Body of pancreas (tissue), 4 donors: ENCODE measurements at regions not wholly inside any gene's neighbourhood (a gene's known extent, or its start where the extent isn't known, plus 50 kb on each side); places are given as distances from the start of the nearest gene placed in this dataset.

Source experiments
- CTCF ChIP-seq, 7 experiments: fragments of 450-650 bp in 4 of 7; fragments of 200-600 bp in 3 of 7; sonication (generic) in 3 of 7; IDR thresholded peaks; one replicate each; pipeline ENCODE4 v1.5.1; 2016 to 2019; ENCODE audit warnings: antibody characterized with exemption in 7 of 7
- POLR2A ChIP-seq, 3 donors: fragments of 450-650 bp; IDR thresholded peaks; one replicate each; pipeline ENCODE4 v1.6.1; 2016; ENCODE audit warnings: antibody characterized with exemption in 3 of 3, mild to moderate bottlenecking in 2 of 3

GRCh38 chr10:28151636-28152035 lies 151.2 kb downstream of the MPP7 start:
- TF ChIP-seq CTCF (IDR thresholded peaks at IDR 0.05) (no peak), POLR2A (IDR thresholded peaks at IDR 0.05) (no peak)
